ENCODE measurements at regions not wholly inside any gene's neighbourhood (a gene's known extent, or its start where the extent isn't known, plus 50 kb on each side); places are given as distances from the start of the nearest gene placed in this dataset.

- DNase-seq (ENCODE audit: low spot score): no peak
Measured at GRCh38 chr3:162992741-162993140, 1496.1 kb downstream of the OTOL1 start.

- DNase-seq (ENCODE audit: low spot score): no peak
Measured at GRCh38 chr3:162994165-162994564, 1497.6 kb downstream of the OTOL1 start.

GRCh38 chr3:162996368-162996767, 1499.8 kb downstream of the OTOL1 start:
- DNase-seq (ENCODE audit: low spot score): no peak

- DNase-seq (ENCODE audit: low spot score): no peak
Measured at GRCh38 chr3:162998205-162998604, 1501.6 kb downstream of the OTOL1 start.

- DNase-seq (ENCODE audit: low spot score): no peak
Measured at GRCh38 chr3:163011596-163011995, 1515.0 kb downstream of the OTOL1 start.

GRCh38 chr3:163016251-163016650, 1519.6 kb downstream of the OTOL1 start:
- DNase-seq (ENCODE audit: low spot score): no peak

- DNase-seq (ENCODE audit: low spot score): no peak
Measured at GRCh38 chr3:163018067-163018466, 1521.5 kb downstream of the OTOL1 start.

GRCh38 chr3:163018664-163019063, 1522.1 kb downstream of the OTOL1 start:
- DNase-seq (ENCODE audit: low spot score): no peak

GRCh38 chr3:163019260-163019659, 1522.7 kb downstream of the OTOL1 start:
- DNase-seq (ENCODE audit: low spot score): no peak

- no peak for DNase-seq (ENCODE audit: low spot score)
Measured at GRCh38 chr3:163033652-163034051, 1537.0 kb downstream of the OTOL1 start.

GRCh38 chr3:163039636-163040035, 1543.0 kb downstream of the OTOL1 start:
- no peak for DNase-seq (ENCODE audit: low spot score)

- DNase-seq (ENCODE audit: low spot score): no peak
Measured at GRCh38 chr3:163043074-163043473, 1546.5 kb downstream of the OTOL1 start.

- DNase-seq (ENCODE audit: low spot score): no peak
Measured at GRCh38 chr3:163045945-163046344, 1549.3 kb downstream of the OTOL1 start.

- no peak for DNase-seq (ENCODE audit: low spot score)
Measured at GRCh38 chr3:163048881-163049280, 1552.3 kb downstream of the OTOL1 start.

GRCh38 chr3:163056874-163057497, 1560.4 kb downstream of the OTOL1 start:
- peak; percentile 23 for DNase-seq (ENCODE audit: low spot score)

- no peak for DNase-seq (ENCODE audit: low spot score)
Measured at GRCh38 chr3:163058031-163058854, 1561.6 kb downstream of the OTOL1 start.

- DNase-seq (ENCODE audit: low spot score): no peak
Measured at GRCh38 chr3:163071713-163072112, 1575.1 kb downstream of the OTOL1 start.
